HG03571 (cell line): ENCODE measurements at regions not wholly inside any gene's neighbourhood (a gene's known extent, or its start where the extent isn't known, plus 50 kb on each side); places are given as distances from the start of the nearest gene placed in this dataset.

ENCODE experiments used
- ATAC-seq: cut with Tn5 transposase; IDR thresholded peaks from one replicate; pipeline ENCODE4 v1.9.1; 2021; ENCODE audit not compliant: unreplicated experiment

DNA sequence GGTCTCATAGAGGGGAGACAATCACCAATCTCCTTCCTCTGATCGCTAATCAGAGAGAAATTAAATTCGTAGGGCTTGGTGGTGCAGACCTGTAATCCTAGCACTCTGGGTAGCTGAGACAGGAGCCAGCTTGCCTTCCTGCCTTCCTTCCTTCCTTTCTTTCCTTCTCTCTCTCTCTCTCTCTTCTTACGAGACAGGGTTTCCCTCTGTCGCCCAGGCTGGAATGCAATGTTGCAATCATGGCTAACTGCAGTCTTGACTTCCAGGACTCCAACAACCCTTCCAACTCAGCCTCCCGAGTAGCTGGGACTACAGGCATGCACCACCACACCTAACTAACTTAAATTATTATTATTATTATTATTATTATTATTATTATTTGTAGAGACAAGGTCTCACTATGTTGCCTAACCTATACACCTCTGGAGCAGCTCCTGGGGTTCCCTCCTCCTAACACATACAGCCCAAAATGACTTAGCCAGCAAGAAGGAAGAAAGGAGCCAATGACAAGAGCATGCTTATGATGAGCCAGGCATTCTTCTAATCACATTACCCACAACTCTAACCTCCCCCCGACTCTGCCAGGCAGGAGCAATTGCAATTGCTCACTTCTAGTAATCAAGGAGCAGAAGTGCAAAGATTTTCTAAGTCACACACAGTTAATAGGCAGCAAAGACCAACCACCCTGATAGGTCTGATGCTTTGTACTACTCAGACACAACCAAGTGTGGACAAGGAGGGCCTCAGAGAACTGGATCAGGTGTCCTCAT lies 105.4 kb upstream of the F3 start:
- no peak for ATAC-seq

DNA sequence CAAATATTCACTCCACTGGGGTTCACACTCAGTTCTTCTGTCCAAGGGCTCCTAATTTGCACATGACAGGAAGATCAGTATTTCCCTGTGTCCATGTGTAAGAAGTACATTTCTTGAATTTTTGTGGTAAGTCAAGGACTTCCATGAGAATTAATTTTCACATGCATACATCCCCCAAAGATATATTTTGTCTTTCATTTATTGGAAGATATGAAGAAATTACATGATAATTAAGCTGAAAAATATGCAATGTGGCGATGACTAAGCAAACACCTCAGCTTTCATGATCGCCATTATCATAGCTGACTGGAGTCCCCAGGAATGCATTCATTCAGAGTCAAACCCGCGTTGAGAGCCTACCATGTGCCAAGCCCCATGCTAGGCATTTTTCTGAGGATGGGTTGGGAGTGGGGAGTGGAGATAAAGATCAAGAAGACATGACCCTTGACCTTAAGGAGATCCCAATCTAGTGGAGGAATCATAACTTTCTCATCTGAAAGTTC lies 104.6 kb upstream of the F3 start:
- ATAC-seq, result no peak

DNA sequence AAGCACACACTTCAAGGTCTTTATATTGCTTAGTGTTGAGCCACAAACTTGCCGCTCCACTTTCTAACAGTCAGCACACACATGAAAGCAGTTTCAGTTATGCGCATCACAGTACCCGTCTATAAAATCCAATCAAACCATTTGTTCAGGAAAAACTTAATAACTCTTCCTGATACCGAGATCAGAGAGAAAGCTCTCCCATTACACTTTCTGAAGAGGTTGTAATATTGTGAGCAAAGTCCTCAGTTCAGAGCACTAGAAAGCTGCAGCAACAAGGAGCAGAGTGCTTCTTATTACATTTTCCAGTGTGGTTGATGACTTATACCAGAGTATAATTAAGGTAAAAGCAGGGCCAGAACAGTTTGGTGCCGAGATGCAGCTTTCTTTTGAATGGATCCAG lies 102.8 kb upstream of the F3 start:
- no peak for ATAC-seq

DNA sequence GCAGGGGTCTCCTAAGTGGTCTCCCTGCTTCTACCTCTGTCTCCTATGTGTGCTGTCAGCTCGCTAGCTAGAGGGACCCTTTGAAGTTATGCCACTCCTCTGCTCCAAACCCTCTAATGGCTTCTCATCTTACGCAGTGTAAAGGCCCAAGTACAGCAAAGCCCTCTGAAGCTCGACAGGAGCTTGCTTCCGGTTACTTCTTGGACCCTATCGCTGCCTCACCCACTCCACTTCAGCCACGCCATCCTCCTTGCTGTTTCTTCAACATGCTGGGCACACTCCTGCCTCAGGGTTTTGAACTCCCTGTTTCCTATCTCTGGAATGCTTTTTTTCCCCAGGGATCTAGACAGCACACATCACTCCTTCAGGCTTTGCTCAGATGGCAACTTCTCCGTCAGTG lies 102.3 kb upstream of the F3 start:
- ATAC-seq, result no peak

DNA sequence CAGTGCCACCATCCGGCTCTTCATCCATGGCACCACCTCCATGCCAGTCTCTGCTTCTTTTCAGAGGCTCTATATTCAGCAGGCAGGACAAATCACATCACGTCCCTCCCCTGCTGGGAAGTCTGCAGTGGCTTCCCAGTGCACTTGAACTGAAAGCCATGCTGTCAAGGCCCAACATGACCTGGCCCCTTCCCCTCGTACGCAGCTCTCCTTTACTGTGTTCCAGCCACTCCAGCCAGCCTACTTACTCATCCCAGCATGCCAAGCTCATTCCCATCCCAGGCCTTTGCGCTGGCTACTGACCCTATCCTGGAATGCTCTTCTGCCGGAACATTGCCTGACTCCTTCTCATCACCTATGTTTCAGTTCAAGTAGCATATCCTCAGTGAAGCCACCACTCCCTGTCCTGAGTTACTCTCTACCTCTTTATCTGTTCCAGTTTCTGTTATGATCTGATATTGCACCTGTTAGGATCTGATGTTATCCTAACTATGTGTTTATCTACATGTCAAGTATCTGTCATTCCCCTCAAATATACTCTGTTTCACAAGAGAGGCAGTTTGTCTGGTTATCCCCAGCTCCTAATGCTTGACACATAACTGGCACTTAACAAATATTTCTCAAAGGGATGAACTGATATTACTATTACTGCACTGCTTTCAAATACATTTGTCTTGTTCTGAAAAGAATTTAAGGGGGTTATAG lies 101.2 kb upstream of the F3 start:
- ATAC-seq, result no peak

DNA sequence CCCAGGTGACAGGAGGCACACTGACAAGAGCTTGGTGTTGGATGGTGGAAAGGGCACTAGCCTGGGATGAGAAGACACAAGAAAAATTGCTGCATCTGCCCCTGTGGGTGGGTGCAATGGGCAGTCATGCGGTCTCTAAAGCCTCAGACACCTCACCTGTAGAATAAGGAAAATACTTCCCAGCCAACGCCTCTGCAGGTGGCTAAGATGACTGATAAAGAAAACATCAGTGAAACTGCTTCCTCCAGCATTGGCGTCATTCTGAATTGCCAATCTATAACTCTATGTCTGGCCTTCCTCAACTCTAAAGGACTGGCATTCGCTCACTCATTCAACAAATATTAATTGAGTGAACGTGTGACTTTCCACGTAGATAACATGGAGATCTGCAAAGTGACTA lies 100.4 kb upstream of the F3 start:
- no peak for ATAC-seq

DNA sequence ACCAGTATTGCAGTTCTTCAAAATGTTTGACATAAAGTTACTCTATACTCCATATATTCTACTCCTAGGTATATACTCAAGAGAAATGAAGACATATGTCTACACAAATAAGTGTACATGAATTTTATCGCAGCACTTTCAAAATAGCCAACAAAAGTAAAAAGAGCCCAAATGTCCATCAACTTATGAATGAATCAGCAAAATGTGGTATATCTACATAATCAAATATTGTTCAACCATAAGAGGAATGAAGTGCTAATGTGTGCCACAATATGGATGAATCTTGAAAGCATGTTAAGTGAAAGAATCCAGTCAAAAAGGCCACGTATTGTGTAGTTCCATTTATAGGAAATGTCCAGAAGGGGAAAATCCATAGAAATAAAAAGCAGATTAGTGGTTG lies 98.6 kb upstream of the F3 start:
- no peak for ATAC-seq

DNA sequence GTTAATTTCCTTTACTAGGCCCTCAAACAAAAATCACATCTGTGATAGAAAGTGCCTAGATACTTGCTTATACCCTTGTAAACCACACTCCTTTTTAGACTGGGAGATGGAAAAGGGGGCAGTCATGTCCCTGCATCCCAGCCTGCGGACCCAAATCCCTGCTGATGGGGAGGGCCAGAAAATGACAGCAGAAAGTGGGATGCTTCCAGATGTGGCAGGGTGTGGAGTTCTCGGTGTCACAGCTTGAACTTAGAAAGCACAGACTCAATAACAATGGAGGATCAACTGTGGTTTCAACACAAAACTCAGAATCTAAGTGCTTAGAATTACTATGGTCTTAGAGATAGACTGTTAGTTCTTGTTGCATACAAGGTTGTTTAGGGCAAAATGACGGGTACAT lies 95.6 kb upstream of the F3 start:
- ATAC-seq, result no peak

DNA sequence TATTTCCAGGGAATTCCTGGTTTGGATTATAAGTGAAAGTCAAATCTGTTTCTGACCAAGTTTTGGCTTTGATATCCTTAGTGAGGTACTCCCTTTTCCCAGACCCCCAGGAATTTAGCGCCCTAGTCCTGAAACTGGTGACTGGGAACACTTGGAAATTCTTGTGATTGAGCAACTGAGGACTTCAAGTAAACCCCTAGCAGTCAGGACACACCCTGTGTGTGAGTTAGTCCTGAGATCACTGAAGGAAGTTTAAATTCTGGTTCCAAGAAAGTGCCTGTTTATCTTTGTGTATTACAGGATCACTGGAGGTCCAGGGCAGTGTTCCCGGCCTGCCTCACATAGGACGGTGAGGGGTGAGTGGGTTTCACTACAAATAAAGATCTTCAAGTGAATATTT lies 95.1 kb upstream of the F3 start:
- no peak for ATAC-seq

DNA sequence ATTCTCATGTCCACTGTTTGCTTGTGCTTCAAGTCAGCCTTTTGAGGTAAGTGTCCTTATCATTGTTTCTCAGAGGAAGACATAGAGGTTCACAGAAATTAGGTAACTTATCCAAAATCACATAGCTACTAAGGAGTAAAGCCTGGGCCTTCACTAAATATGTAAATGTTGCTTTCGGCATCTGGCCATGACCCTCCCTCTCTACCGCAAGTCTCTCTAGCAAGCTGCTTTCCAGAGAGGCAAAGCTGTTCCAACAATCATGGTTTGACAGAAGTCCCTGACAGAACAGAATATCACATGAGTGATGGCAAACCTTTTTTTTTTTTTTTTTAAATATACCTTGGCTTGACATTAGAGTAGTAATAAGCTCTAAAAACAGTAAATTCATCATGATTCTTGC lies 94.5 kb upstream of the F3 start:
- no peak for ATAC-seq

DNA sequence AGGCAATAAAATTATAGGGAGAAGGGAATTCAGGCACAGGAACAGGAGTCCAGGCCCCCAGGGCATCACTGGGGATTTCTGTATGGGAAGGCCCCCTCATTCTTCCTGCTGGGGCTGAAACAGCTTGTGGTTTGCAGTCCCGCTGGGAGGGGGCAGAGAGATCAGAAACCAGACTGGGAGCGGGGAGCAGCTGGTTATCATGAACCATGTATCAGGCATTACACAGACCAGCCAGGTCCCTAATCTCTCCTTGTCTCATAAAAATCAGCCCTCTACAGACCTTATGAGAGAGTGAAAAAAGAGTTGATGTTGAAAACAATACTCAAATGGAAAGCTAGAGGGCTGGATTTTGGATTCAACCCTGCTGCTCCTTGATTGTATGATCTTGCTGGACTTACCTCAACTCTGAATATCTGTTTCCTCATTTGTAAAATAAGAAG lies 93.4 kb upstream of the F3 start:
- no peak for ATAC-seq

DNA sequence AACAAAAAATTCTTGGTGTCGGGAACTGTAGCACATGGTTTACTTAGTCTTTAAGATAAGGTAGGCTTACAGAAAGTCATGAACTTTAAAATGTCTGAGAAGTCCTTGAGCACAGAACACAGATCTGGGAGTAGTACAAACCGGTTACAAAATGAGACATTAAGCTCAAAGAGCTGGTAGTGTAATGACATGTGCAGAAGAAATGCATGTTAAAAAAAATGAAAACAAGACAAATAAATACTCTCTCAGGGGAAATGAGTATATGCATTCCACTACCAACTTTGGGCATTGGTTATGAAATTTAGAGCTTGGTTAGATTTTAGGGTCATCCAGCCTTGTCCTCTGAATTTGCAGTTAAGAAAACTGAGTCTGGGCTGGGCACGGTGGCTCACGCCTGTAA lies 91.5 kb upstream of the F3 start:
- ATAC-seq, result no peak

DNA sequence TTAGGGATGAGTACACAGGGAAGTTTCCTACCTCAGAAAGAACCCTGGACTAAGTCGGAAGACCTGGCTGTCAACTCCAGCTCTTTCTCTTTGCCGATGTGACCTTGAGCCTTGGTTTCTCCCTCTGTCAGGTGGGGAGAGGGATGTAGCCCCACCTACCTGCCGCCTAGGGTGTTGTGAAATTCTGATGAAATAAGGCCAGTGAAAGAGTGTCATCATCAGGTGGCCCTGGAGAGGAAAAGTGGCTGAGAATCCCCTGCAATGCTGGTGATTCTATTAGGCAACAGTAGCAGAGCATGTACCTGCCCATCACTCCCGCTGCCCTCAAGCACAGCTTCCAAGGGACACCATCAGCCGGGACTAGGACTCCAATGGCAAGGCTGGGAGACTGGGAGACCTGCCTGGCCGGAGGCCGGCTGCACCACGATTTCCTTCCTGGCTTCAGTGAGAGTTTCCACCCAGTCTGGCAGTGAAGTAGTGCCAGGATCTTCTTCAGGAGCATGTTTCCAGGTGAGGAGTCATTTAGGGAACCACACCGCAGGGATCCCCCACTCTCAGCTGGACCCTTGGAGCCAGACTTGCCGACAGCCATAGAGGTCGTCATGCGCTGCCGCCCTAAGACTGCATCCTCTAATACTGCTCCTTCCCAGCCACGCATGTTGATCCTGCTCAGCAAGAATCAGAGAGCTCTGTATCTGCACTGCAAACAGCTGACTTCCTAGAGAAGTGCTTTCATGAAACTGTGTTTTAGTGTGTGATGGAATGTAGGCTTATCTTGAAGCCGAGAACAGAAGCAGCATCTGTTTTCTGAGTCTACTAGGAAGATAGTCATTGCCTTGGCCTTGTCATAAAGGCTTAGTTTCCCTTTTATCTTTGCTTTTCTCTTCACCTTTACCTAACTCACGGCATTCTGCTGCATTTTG lies 88.0 kb upstream of the F3 start:
- ATAC-seq, result no peak

DNA sequence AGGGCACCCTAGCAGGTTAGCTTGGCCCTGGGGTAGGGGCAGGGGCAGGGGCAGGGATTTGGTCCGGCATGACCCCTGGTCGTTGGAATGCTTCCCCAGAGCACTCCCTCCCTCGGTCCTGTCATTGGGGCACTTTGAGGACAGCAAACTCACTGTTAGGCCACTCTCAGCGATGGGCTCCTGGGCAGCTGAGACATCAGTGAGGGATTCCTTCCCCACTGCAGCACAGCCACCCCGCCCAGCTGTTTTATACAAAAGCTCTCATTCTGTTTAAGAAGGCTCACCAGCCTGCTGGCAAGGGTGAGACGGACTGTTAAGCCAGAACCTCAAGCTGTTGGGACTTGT lies 86.9 kb upstream of the F3 start:
- ATAC-seq, result no peak

DNA sequence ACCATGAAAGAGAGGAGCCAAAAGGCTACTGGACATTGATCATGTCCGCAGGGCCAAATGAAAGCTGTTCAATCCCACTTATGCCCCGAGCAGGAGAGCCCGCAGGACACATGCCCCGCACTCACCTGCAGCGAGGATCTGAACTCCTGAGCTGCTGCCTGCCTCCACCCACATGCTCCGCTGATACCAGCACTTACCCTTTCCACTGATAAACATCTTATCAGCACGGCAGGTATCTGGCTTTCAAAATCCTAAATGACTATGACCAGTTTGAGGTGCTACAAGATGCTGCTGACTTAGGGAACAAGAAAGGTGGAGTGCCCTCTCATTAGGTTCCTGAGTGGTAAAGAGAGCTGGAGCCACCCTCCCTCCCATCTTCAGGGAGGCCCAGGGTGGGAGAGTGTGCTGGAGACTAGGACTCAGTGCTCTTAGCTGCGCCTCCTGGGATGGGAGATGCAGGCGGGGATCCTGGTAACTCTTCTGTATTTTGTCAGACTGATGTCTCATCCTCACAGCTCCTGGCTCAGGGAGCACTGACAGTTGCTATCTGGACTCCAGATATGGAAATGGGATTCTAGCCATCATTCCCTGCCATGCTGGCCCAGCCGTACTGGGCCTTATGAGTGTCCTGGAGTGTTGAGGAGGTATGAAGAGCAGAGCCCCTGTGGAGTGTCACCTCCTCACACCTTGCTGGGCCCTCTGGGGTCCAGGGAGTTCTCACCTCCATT lies 86.4 kb upstream of the F3 start:
- no peak for ATAC-seq

DNA sequence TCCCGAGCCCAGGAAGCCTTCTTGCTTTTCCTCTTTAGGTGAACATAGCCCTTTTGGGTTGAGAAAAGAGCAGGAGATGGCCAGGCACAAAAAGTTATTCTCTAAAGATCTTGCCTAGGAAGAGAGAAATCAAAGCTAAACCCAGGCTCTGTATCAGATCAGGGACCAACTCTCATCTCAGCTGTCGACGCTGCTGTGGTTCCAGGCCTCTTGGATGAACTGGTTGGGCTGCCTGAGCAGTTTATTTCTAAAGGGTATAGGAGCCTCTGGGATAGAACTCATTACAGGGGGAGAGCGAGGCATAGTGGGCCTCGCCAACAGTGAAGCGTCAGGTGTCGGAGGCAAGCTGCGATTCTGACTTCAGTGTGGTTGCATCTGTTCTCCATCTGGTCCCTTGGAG lies 82.6 kb upstream of the F3 start:
- ATAC-seq, result no peak

DNA sequence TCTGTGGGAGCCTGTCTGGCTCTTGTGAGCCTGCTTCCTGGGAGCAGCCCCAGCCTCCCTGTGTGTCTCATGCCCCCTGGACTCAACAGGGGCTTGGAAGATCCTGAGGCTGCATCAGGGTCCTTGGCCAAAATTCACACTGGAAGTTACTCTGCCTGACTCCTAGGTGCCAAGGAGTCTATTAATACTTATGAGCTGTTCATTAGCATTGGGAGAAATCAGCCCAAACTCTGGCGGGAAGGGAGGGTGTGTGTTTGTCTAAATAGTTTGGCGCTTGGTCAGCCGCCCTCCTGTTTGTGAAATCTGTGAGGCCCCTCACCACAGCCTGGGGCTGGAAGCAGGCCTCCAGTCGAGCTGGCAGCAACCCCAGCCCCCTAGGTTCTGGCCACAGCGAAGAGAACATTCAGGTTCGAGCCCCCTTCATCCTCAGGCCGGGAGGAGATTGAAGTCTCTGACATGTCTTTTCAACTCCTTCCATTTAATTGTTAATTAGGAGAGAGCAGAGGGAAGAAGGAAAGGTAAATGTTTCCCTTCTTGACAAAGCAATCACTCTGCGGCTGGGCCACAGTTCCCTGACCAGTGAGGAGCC lies 82.1 kb upstream of the F3 start:
- no peak for ATAC-seq

DNA sequence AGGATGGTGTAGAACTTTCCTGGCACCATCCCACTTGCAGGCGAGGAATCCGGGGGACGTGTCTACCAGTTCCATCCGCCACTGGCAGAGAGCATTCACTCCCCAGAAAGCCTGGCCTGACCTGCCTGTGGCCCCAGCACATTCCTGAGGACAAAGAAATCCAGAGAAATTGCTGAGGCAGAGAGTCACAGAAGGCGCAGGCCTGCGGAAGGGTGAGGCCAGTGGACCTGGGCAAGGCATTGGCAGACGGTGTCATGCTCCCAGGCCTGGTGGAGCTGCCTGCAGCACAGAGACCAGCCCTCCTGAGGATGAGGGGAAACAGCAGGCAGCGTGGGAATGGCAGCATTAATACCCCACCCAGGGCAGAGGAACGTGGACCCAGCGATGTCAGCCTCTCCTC lies 81.2 kb upstream of the F3 start:
- no peak for ATAC-seq

DNA sequence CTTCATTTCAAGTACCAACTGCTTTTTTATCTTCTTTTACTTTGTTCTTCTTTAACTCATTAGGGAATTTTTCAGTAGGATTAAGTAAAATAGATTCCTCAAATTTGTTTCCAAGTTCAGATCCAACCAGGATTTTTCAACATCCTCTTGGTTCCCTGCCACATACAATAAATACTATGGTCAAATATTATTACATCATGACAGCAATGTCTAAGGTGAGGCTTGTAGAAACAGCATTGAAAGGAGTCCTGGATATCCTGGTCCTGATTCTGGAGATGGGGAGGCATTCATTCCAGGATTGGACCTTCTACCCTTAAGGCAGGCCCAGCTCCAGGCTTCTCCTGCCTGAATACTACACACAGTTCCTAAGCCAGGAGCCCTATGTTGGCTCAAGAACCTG lies 80.2 kb upstream of the F3 start:
- ATAC-seq, result no peak

DNA sequence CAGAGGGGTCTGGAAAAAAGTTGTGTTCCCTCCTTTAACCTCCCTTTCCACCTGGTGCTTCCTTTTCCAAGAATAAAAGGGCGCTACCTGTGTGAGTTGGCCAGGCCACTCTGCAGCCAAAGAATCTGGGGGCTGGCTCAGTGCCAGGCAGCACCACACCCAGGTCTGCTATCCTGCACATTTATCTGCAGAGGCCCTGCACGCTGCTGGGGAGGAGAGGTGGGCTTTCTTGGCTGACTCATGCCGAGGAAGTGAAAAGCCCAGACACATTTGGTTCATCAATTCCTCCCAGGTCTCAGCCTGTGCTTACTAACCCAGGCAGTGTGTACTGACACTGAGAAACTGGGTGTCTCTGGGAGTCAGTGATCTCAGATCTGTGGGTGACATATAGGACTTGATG lies 79.8 kb upstream of the F3 start:
- no peak for ATAC-seq
